ENCODE measurements at regions not wholly inside any gene's neighbourhood (a gene's known extent, or its start where the extent isn't known, plus 50 kb on each side); places are given as distances from the start of the nearest gene placed in this dataset.

DNA sequence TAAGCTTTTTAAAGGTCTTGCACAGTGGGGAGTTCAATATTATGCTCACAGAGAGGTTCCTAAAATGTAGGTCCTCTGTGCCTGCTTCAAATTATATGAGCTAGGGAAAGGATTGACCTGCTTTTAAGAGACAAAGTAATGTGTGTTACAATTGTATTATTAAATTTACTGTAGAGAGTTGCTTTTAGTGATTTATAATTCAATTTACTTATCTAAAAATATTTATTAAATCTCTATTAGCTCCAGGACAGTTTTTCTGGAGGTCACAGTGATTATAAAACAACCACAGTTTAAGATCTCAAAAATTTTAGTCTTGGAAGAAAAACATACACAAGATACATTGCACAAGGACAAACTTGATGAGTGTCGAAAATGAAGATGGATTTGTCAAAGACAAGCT lies 665.7 kb upstream of the ARPP21 start:
- no peak for DNase-seq (ENCODE audit: low spot score)

DNA sequence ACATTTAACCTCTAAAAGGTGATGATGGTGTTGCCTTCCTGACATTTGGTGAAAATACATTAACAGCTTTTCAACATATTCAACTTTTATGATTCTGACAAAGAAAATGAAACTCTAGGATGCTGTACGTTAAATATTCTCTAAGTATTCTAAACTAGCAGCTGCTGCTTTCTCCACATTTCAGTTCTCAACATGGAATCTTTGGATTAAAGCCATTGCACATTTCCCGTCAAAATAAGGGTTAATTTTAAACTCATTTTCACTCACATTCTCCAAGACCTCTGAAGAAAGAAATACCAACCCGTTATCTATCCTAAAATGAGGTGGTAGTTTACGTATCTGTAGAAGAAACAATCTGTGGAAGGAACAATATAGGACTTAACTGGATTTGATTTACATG lies 655.7 kb upstream of the ARPP21 start:
- no peak for DNase-seq (ENCODE audit: low spot score)

DNA sequence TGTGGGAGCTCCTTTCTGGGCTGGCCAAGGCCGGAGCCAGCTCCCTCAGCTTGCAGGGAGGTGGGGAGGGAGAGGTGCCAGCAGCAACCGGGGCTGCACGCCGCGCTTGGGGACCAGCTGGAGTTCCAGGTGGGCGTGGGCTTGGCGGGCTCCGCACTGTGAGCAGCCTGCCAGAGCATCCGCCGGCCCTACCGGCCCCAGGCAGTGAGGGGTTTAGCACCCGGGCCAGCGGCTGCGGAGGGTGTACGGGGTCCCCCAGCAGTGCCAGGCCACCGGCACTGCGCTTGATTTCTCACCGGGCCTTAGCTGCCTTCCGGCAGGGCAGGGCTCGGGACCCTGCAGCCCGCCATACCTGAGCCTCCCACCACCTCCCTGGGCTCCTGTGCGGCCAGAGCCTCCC lies 651.0 kb upstream of the ARPP21 start:
- DNase-seq (ENCODE audit: low spot score) = no peak

DNA sequence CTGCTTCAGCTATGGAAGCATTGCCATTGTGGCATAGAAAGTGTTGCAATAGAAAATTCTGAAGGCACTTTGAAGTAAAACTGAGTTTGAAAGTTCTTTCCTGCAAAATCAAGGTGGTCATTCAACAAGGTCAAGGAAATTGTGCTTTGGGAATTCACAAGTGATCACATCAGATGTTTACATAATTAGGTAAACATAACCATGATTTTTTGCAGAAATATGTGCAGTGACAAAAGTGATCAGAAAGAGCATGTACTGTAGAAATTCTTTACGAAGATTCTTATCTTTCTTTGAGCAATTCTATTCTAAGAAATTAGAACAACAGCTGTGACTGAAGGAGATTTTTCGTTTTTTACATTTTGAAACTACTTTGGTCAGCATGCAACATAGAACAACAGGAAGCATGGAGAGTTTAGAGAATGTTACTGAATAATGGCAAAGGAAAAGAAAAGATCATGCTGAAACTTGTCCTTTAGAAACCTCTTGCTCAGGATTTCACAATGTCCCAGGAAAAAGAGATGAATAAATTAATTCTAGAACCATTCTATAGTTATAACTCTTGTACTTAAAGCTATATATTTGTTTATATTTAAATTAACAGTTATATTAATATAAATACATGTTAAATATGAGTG lies 643.4 kb upstream of the ARPP21 start:
- DNase-seq (ENCODE audit: low spot score) = no peak

DNA sequence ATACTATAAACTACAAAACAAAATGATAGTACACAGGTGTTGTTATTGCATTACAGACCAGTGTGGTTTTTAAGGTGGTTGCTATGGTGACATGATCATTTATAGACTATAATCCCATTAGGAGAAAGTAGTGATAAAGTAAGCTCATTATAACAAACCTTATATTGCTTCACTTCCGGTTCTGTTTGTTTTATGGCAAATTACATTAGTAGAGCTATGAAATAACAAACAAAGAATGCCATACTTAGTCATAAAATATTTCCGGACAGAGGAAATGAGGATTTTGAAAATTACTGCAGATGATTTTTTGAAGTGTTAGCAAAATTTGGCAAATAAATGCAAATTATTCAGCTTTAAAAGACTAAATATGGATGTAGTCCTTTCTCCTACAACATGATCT lies 640.4 kb upstream of the ARPP21 start:
- no peak for DNase-seq (ENCODE audit: low spot score)

DNA sequence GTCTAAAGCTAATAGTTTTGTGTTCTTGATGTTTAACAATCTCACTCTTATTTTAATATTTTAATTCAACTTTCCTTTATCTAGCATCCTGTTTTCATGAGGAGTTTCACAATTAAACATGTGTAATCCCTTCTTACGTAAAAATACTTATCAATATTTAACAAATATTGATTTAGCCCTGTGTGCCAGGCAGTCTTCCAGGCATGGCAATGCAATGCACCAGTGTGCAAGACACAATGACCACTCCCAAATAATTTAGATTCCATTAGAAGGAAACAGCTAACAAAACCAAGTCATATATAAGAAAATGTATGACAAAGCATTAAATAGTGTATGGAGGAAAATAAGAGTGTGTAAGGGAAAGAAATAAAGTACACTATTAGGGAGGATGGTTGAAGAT lies 627.1 kb upstream of the ARPP21 start:
- DNase-seq (ENCODE audit: low spot score) = no peak

DNA sequence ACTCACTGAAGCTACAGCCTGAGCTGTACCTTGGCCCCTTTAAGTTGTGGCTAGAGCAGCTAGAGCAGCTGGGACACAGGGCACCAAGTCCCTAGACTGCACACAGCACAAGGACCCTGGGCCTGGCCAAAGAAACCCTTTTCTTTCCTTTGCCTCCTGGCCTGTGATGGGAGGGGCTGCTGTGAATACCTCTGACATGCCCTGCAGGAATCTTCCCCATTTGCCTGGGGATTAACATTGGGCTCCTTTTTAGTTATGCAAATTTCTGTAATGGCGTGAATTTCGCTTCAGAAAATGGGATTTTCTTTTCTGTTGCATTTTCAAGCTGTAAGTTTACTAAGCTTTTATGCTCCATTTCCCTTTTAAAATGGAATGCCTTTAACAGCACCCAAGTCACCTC lies 611.2 kb upstream of the ARPP21 start:
- no peak for DNase-seq (ENCODE audit: low spot score)

DNA sequence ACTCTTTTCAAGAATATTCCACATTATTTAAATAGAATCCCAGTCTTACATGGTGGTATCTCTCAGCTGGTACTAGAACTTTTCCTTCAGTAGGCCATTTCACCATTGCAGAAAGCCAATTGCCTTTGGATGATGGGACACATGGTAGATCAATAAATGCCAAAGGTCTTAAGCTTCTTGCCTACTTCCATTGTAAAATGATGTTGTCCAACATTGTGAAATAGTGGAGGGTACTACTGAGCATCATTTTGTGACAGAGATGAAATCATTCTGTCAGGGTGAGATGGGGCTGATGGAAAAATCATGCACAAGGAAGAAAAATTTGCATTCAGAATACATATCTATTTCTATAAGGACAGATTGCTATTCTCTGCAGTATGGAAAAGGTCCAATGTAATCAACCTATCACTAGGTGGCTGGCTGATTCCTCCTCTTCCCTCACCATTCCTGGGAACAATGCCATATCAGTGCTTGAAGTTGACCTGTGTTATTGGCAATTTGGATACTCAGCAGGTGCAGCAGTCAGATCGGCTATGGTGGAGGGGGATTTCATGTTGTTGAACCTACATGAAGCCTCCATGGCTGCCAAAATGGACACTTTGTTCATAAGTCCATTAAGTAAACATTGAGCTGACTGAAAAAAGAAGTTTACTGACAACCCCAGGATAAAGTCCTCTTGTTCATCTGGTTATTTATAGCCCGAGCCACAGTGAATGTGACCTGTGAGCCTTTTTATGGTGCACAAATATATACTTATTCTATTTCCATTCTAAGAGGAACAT lies 596.9 kb upstream of the ARPP21 start:
- no peak for DNase-seq (ENCODE audit: low spot score)

DNA sequence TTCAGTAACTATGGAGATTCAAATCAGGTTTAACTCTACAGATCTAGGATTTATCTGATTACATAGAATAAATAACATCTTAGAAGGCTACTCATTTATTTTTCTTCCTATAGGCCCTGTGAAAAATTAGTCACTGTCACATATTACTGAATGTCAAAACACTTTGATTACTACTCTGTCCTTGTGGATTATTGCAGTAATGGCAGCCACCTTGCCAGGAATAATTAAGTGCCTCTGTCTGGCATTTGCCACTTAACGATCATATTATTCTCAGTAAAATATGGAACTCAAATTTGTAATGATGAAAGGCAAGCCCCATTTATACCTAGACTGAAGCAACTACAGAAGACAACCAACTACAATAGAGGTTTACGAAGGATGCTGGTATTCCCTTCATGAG lies 596.3 kb upstream of the ARPP21 start:
- no peak for DNase-seq (ENCODE audit: low spot score)

DNA sequence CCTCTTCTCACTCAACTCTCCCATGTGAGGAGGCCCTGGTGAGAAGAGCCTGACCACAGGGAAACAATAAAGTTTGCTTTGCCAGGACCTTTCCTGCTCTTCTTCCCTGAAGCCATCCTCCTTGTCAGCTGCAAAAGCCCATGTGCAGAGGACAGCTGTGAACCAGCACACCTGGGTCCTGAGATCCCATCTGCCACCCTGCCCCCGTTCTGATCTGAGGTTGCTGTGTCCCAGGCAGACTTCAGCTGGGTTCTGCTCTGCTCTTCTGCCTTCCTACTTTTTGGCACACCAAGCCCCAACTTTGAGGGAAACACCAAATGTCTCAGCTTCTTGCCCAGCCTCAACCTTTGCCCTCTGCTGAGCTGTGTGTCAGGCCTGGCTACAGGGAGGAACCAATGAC lies 595.1 kb upstream of the ARPP21 start:
- DNase-seq (ENCODE audit: low spot score) = no peak

DNA sequence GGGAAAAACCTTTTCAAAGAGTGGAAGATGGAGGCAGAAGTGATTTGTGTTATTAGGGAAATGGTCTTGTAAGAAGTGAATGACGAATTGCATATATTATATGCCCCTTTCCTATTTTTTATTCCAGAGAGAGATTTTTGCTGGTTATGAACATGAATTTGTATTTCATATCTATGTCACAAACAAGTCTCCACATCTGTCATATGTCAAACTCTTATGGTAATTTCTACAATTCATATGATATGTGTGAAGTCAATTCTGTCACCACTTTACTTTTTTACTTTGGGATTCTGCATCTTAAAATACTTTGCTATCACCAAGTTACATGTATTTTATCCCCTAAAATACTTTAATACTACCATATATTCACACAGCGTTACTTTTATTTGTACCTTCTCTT lies 594.2 kb upstream of the ARPP21 start:
- no peak for DNase-seq (ENCODE audit: low spot score)

DNA sequence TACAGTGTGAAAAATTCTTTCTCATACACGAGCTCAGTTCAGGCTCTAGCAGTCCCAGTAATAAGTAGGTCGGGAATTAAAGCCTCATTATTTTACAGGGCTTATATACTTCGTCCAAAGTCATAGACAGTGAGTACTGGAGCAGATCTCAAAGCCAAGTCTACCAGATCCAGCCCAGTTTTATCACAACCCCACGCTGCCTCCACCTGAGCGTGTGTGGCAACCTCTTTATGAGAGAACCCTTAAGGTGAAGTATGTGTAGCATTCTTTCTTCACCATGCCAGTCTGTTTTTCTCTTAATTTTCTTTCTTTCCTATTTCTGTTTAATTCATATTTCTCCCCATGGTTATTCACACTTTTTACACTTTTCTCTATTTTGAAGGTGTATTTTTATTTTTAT lies 574.6 kb upstream of the ARPP21 start:
- DNase-seq (ENCODE audit: low spot score) = no peak

DNA sequence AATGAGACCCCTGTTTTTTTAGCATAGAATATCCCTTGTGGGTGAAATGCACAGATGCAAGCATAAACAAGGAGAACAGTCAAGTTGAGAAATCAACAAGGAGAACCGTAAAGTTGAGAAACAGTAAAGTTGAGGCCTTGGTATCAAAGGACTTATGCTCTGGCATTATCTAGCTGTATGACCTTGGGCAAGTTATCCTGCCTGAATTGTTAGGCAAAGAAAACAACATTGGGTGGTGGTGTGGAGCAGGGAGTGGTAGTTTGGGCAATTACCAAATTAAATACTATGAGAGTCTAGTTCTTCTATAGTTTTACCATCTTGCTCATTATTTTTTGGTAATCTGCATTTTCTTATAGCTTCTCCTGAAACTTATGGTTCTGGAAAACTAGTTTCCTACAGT lies 573.4 kb upstream of the ARPP21 start:
- DNase-seq (ENCODE audit: low spot score) = no peak

DNA sequence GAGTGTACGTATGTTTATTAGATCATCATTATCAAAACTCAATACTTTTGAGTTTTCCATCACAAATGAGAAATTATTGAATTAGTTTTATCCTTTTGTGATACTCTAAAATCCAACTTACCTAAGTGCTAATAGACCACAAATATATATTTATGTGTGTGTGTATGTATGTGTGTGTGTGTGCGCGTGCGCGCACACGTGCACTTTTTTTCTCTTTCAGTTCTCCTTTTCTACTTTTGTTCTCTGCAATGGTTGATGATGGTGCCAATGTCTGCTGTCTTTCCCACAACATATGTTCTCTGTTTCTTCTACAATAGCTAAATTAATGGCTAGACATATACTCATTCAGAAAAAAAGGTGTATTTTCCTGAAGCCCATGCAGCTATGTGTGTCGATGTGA lies 571.6 kb upstream of the ARPP21 start:
- DNase-seq (ENCODE audit: low spot score) = peak; percentile 47

DNA sequence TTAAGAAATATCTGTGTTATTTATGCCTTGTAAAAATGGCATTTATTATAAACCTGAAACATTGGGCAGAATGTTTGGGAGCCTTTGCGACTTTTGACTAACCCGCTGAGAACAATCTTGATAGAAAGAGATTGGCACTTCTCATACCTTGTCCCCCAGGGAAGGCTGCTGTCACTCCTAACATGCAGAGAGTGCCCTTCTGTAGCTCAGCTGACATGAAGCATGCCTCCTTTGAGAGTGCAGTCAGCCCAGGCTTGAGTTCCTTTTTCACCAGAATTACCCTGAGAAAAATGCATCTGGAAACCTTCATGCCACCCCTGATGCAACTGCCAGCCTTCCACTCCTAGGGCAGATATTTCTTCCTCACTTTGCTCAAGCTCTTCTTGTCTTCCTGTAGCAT lies 569.2 kb upstream of the ARPP21 start:
- no peak for DNase-seq (ENCODE audit: low spot score)

DNA sequence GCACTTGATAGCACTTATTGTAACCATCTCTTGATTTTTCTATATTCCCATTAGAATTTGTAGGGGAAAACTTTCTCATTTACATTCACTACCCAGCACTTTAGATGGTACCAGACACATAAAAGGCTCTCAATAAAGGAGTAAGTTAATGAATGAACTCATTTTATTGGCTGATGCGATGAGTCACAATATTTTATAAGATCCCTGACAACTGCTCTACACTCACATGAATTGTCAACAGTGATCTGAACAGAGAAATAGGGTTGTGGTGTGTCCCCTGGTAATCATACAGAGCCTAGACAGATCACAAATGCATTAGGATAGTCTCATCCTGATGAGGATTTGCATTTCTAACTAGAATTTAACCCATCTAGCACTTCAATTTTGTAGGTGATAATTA lies 567.6 kb upstream of the ARPP21 start:
- no peak for DNase-seq (ENCODE audit: low spot score)

DNA sequence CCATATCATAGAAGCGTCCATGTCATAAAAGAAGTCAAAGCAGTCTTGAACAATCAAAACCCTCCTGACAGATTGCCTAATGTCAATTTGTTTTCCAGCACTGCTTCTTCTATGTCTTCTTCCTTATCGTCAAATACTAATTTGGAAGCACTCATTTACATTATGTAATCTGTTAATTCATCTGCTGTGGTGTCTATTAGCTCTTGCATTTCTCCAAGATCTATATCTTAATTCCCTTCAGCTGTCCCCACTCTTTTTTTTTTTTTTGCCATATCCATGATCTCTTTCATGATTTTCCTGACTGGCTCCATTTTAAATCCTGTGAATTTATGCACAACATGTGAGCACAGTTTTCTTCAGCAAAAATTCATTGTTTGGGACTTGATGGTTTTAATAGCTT lies 560.5 kb upstream of the ARPP21 start:
- DNase-seq (ENCODE audit: low spot score) = no peak

DNA sequence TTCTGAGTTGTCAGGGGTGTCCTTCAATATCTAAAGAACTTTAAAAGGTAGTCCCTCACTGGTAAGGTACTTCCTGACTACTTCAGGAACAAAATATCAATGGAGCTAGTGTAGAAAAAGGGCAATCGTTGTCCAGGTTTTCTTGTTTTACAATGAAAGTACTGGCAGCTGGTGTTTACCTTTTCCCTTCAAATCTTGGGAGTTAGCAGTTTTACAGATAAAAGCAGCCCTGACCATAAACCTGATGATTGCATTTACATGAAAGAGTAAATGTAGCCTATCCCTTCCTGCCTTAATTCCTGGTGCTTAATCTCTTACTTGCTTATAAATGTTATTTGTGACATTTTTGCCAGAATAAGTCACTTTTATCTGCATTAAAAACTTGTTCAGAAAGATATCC lies 559.9 kb upstream of the ARPP21 start:
- no peak for DNase-seq (ENCODE audit: low spot score)

DNA sequence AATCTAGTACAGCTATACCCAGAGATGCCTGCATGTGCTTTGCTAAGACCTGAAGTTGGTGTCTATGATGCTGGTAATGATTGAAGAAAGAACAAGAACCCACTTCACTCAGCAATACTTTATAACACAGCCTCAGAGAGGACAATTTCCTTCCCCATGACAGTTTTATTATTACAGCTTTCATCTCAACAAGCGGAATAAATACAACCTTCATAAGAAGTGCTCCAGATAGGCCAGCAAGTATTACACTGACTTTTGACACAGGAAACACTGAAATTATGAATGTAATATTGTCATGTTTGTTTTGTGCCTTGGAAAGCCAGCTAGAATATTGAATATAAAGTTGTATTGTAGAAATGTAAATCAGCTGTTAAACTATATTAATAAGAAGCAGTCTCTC lies 557.4 kb upstream of the ARPP21 start:
- DNase-seq (ENCODE audit: low spot score) = no peak

DNA sequence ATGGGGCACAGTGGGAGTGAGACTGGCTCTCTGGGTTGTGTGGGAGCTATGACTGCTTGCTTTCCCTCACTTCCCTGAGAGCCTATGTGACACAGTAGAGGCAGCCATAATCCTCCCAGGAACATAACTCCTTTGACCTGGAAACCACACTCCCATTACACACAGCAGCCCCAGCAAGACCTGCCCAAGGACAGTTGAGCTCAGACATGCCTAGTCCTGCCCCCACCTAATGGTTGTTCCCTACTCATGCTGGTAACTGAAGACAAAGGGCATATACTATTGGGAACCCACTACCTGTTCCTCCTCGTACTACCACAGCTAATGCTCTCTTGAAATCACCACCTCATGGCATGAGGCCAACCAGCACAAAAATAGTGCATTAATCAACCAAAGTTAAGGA lies 550.4 kb upstream of the ARPP21 start:
- no peak for DNase-seq (ENCODE audit: low spot score)

DNA sequence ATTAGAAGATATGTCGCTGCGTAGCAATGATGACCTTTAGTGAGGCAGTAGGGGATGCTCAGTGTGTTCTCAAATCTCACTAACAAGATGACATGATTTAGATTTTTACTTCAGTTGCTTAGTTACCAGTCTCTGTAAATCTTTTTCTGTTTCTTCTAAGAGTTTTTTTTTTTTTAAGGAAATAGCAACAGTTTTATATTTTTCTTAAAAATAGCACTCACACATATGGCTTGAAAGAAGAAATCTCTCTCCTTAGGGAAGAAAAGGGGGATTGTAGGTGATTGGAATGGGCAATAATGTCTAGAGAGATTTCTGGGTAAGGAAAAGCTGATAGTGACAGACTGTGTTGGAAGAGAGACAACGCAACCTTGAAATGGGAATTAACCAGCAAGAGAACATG lies 524.6 kb upstream of the ARPP21 start:
- DNase-seq (ENCODE audit: low spot score) = no peak

DNA sequence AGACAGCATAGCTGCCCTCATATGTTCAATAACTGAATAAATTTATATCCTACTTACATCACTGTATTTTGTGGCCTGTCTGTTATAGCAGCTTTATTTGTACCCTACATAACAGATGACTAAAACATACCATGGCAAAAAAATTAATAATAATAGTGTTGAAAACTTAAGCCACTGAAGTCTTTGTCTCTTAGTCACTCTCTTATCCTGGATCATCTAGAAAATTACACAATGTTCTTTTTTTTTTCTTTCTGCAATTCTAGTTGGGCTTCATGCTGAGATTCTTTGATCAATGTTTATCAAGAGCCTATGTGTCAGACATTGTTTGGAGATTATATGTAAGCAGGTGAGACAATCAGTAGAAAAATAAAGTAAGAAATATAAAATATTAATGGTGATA lies 519.3 kb upstream of the ARPP21 start:
- no peak for DNase-seq (ENCODE audit: low spot score)

DNA sequence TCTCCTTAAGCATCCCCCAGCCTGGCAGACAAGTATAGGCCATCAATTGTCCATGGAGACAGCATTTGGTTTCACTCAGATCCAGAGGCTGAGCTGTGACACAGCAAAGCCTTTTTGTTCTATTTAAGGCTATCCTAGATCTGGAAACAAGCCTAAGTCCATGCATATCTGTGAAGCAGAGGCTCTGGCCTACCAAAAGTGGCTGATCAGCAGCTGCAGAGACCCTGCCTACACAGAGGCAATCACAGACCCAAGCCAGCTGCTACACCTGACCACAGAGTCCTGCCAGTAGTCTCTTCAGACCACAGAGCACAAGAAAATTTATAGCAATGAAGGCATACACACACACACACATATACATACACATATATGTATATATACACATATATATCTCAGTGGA lies 501.7 kb upstream of the ARPP21 start:
- DNase-seq (ENCODE audit: low spot score) = no peak

DNA sequence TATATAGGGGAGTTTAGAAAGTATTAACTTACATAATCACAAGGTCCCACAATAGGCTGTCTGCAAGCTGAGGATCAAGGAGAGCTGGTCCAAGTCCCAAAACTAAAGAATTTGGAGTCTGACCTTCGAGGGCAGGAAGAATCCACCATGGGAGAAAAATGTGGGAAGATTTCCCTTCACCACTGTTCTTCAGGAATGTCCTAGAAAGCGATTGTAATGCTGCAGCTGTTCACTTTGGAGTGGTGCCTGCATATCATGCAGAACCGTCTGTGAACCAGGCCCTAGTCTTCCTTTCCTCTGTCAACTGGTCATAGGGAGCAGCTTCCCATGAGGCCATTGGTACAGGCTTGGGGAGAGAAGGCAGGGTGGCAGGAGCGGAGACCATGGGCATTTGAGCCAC lies 497.9 kb upstream of the ARPP21 start:
- no peak for DNase-seq (ENCODE audit: low spot score)

Measured in NAMALWA (cell line).